Immature natural killer cell (primary cell): ENCODE measurements at regions not wholly inside any gene's neighbourhood (a gene's known extent, or its start where the extent isn't known, plus 50 kb on each side); places are given as distances from the start of the nearest gene placed in this dataset.

Experiments used
- DNase-seq, 3 donors: peaks; one replicate each; pipeline ENCODE4 v3.0.0; 2022; ENCODE audit warnings: mixed read lengths in 1 of 3
- H3K27ac Mint-ChIP-seq, 6 donors: one replicate each; pipeline ENCODE4 v1.8.0; 2020; ENCODE audit warnings: mixed read lengths in 6 of 6, mild to moderate bottlenecking in 5 of 6, inconsistent platforms in 4 of 6, moderate library complexity in 3 of 6
- H3K27me3 Mint-ChIP-seq, 3 donors: one replicate each; pipeline ENCODE4 v1.8.0; 2020 to 2021; ENCODE audit warnings: low read depth in 3 of 3, mild to moderate bottlenecking in 3 of 3, mixed read lengths in 3 of 3, moderate library complexity in 3 of 3, inconsistent platforms in 1 of 3
- H3K36me3 Mint-ChIP-seq, 3 donors: one replicate each; pipeline ENCODE4 v1.8.0; 2020; ENCODE audit warnings: mixed read lengths in 3 of 3, inconsistent platforms in 2 of 3, mild to moderate bottlenecking in 2 of 3
- H3K4me1 Mint-ChIP-seq, 2 donors: one replicate each; pipeline ENCODE4 v1.8.0; 2020; ENCODE audit warnings: inconsistent platforms in 2 of 2, mild to moderate bottlenecking in 2 of 2, mixed read lengths in 2 of 2, moderate library complexity in 1 of 2
- H3K4me3 Mint-ChIP-seq, 5 donors: one replicate each; pipeline ENCODE4 v1.8.0; 2020; ENCODE audit warnings: mild to moderate bottlenecking in 5 of 5, mixed read lengths in 5 of 5, inconsistent platforms in 3 of 5, moderate library complexity in 3 of 5
- H3K9me3 Mint-ChIP-seq, 6 donors: one replicate each; pipeline ENCODE4 v1.8.0; 2020; ENCODE audit warnings: mild to moderate bottlenecking in 6 of 6, mixed read lengths in 6 of 6, inconsistent platforms in 4 of 6, moderate library complexity in 3 of 6

DNA sequence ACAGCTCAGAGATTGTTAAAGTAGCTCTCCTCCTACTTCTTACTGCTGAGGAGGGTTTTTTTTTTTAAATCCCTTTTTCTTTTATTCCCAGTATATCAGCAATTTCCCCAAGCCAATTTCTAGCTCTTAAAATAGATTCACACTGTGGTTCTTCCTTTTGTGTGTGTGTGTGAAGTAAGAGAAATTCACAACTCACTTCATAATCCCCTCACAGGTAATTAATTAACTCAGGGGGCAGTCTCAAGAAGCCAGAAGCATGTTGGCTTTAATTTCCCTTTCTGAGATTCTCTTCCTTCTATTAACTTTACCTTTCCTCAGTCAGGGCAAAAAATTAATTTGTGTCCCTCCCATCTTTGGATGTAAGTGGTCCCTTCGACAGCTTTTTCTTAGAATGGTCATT, 71.0 kb upstream of the HMHB1 start:
- Mint-ChIP-seq H3K4me3 (no peak overlapping the region), H3K27me3 (peaks cover 0 to 5% (median 0%) of the 10 kb centered on the region in 3 donors), H3K36me3 (no peaks in the 10 kb centered on the region), H3K27ac (peak overlapping the region in 1 of 6 donors; percentile 49), H3K4me1 (peaks cover 1 to 6% of the 10 kb centered on the region in 2 donors), H3K9me3 (no peaks in the 10 kb centered on the region)
- DNase-seq: no peak

DNA sequence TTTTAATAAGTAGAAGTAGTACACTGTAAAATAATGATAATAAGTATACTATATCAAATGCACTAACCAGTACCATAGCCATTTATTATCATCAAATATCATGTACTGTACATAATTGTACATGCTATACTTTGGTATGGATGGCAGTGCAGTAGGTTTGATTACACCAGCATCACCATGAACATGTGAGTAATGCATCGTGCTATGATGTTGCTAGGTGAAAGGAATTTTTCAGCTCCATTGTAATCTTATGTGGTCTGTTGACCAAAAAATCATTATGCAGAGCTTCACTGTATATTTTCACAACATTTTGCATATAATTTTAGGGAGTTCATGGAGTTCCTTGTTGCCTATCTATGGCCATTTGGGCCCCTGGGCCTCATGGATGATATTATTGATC, 72.2 kb upstream of the HMHB1 start:
- Mint-ChIP-seq H3K27me3 (peaks cover 0 to 5% (median 3%) of the 10 kb centered on the region in 3 donors), H3K9me3 (no peaks in the 10 kb centered on the region), H3K27ac (no peak overlapping the region), H3K36me3 (no peaks in the 10 kb centered on the region), H3K4me1 (peaks cover 1 to 6% of the 10 kb centered on the region in 2 donors), H3K4me3 (no peak overlapping the region)
- no peak for DNase-seq

DNA sequence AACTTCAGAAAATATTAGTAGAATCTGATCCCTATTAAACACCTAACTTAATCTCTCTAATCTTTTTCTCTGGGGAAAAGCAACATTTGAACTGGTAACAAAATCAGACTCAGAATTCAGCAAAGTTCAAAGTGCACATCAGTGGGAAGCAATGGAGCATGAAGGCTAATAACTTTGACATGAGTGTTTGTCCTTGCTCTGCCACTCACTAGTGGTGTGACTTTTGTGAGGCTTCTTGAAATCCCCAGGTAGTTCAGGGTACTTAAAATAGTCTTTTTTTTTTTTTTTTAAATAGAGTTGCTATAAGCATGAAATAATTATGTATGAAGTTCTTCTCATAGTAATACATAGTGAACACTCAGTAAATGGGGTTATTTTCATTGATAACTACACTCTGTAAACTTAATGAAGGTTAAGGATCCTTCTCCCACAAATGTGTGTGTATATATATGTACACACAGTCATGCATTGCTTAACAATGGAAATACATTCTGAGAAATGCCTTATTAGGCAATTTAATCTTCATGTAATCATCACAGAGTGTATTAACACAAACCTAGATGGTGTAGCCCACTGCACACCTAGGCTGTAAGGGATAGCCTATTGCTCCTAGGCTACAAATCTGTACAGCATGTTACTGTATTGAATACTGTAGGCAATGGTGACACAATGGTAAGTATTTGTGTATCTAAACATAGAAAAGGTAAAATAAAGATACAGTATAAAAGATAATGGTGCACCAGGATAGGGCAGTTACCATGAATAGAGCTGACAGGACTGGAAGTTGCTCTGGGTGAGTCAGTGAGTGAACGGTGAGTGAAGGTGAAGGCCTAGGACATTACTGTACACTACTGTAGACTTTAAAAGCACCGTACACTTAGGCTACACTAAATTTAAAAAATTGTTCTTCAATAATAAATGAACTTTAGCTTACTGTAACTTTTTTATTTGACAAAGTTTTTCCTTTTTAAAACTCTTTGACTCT, 73.3 kb upstream of the HMHB1 start:
- Mint-ChIP-seq H3K4me1 (peaks cover 1 to 6% of the 10 kb centered on the region in 2 donors), H3K27ac (no peak overlapping the region), H3K36me3 (no peaks in the 10 kb centered on the region), H3K9me3 (no peaks in the 10 kb centered on the region), H3K4me3 (no peak overlapping the region), H3K27me3 (peaks cover 0 to 5% (median 3%) of the 10 kb centered on the region in 3 donors)
- DNase-seq: no peak

DNA sequence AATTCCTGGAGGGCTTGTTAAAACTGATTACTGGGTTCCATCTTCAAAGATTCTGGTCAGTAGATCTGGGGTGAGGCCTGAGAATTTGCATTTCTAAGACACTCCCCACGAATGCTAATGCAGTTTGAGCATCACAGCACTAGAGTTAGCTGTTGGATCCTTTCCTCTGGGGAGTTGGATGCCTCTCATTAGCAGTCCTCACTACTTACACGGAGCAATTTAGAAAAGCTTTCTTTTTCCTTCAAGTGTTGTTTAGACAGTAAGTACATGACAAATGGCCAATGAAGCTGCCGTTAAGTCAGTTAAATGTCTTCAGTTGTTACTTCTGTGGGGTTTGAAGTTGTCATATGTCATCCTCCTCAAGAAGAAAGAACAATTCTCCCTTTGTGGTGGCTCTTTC, 74.9 kb upstream of the HMHB1 start:
- Mint-ChIP-seq H3K27me3 (peaks cover 0 to 5% (median 3%) of the 10 kb centered on the region in 3 donors), H3K4me3 (no peak overlapping the region), H3K27ac (no peak overlapping the region), H3K36me3 (no peaks in the 10 kb centered on the region), H3K9me3 (no peaks in the 10 kb centered on the region), H3K4me1 (peaks cover 1 to 6% of the 10 kb centered on the region in 2 donors)
- DNase-seq: no peak

DNA sequence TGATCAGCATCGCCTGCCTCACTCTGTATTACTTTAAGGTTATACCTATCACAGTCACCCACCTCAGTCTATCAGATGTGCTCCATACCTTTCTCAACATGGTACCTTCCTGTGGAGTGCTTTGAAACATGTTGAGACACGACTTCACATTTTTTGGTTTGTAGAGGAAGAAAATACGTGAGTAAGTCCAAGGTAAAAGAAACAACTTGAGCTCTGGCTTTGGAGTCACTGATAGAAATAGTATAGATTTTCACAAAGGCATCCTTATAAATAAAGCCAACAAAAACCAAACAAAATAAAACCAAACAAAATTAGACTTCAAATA, 77.5 kb upstream of the HMHB1 start:
- no peaks in the 10 kb centered on the region for H3K36me3 Mint-ChIP-seq
- DNase-seq: no peak
- H3K27me3 Mint-ChIP-seq: peaks cover 0 to 5% (median 3%) of the 10 kb centered on the region in 3 donors
- H3K4me3 Mint-ChIP-seq: no peak overlapping the region
- no peaks in the 10 kb centered on the region for H3K9me3 Mint-ChIP-seq
- no peak overlapping the region for H3K27ac Mint-ChIP-seq
- no peaks in the 10 kb centered on the region for H3K4me1 Mint-ChIP-seq

DNA sequence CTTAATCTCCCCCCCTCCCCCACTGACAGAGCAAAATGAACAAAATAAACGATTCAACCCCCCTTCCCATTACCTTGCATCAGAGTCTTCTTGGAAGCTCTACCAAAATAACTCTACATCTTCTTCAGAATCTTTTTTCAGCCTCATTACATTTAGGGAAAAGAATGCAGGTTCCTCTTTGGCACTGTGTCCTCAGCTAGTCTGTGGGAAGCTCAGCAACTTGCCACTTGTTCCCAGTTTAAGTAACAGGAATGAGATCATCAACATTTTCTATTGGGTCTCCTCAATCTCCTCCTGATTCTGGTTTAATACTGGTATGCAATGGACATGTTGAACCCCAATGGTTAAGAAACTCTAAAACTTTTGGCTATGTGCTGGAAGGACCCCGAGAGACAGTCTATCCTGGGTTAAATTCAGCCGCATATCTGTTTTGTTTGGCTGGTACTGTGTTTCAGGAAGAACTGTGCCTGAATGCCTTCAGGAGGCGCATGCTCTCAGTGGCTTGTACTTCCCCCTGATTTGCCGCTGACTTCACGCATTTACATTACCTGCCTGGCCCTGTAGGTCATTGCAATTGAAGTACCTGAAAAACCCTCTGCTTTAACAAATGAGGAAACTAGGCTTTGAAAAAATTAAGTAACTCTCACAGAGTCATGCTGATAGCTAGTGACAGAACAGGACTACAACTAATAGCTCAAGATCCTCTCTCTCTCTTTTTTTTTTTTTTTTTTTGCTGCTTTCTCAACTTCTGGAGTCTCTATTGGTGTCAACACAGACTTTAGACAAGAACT, 78.1 kb upstream of the HMHB1 start:
- Mint-ChIP-seq H3K4me3 (no peak overlapping the region), H3K27me3 (peaks cover 0 to 5% (median 3%) of the 10 kb centered on the region in 3 donors), H3K4me1 (no peaks in the 10 kb centered on the region), H3K36me3 (no peaks in the 10 kb centered on the region), H3K9me3 (no peaks in the 10 kb centered on the region), H3K27ac (no peak overlapping the region)
- DNase-seq: no peak

DNA sequence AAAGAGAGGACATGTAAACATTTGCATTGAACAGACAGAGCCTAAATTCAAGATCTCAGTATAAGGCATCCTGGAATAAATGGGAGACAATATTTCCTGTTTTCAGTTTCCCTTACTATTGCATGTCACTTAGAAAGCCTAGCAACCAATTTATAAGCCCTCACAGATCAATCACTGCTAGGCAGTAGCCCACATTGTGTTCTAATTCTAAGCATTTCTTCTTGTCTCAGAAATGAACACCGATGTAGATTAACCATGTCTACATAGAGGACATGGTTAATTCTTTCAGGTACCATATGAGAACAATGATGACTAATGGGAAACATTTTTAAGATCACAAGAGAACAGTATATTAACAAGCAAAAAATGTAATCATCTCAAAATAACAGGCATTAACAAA, 79.6 kb upstream of the HMHB1 start:
- Mint-ChIP-seq H3K4me1 (no peaks in the 10 kb centered on the region), H3K36me3 (no peaks in the 10 kb centered on the region), H3K27ac (no peak overlapping the region), H3K27me3 (peaks cover 0 to 5% (median 3%) of the 10 kb centered on the region in 3 donors), H3K4me3 (no peak overlapping the region), H3K9me3 (no peaks in the 10 kb centered on the region)
- no peak for DNase-seq

DNA sequence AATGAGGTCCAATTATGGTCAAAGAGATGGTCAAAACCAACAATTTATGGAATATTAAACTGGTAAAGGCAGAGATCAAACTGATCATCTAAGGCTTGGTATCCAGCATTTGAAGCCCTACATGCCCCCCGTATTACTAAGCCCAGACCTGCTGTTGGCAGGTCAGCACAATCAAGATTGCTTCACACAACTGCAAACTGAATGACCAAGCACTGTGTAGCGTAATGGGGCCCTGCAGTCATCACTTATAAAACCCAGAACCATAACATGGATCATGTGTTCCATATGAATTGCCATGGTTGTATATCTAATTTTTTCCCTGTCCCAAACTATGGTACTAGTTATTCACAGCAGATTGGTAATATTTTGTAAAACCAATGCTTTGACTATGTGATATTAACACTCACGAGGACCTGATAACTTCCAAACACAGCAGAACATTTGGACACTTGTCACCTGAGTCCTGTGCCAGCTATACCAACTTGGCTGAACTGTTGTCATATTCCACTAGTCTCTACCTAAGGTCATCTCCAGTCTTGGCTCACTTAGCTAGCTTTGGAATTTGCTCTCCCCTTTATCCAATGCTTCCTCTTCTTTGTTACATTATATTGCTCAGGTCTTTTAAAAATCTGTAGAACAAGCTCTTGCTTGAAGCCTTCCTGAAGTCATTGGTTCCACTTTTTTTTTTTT, 81.7 kb upstream of the HMHB1 start:
- DNase-seq: no peak
- peaks cover 0 to 5% (median 3%) of the 10 kb centered on the region in 6 donors for H3K9me3 Mint-ChIP-seq
- no peaks in the 10 kb centered on the region for H3K4me1 Mint-ChIP-seq
- no peaks in the 10 kb centered on the region for H3K36me3 Mint-ChIP-seq
- no peak overlapping the region for H3K27ac Mint-ChIP-seq
- H3K27me3 Mint-ChIP-seq: peaks cover 0 to 5% (median 0%) of the 10 kb centered on the region in 3 donors
- H3K4me3 Mint-ChIP-seq: no peak overlapping the region

DNA sequence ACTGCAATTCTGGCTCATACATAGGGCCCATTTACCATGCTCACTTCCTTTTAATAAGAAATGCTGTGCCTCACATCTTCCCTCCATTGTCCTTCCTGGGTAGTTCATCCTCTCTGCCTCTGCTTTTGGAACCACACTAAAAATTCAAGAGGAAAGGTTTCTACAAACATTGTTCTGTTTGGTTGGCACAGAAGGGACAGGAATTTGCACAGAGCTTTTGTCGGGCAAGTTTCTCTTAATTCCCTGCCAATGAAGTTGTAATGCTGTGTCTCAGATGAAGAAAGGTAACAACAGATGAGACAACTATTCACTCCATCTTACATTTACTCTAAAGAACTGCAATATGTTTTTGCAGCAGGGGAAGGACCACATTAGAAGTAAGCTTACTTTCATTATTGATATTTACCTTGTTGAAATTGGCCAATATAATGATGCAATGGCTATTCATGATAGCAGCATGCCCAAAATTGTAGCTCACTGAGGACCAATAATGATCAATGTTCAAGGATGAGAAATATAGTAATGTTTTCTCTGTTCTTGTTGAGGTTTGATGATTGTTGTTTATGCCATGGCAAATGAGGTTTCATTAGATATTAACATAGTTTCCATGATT, 82.5 kb upstream of the HMHB1 start:
- no peak overlapping the region for H3K4me3 Mint-ChIP-seq
- H3K4me1 Mint-ChIP-seq: no peaks in the 10 kb centered on the region
- DNase-seq: no peak
- peaks cover 6 to 7% (median 7%) of the 10 kb centered on the region in 3 donors for H3K36me3 Mint-ChIP-seq
- no peak overlapping the region for H3K27ac Mint-ChIP-seq
- peaks cover 4 to 13% (median 10%) of the 10 kb centered on the region in 6 donors for H3K9me3 Mint-ChIP-seq
- peaks cover 0 to 5% (median 4%) of the 10 kb centered on the region in 3 donors for H3K27me3 Mint-ChIP-seq

DNA sequence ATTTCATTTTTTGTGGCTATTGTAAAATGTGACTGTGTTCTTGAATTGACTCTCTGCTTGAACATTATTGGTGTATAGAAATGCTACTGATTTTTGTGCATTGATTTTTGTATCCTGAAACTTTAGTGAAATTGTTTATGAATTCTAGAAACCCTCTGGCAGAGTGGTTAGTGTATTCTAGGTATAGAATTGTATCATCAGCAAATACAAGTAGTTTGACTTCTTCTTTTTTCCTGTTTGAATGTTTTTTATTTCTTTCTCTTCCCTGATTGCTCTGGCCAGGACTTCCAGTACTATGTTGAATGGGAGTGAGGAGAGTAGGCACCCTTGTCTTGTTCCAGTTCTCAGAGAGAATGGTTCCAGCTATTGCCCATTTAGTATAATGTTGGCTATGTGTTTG, 88.8 kb upstream of the HMHB1 start:
- peaks cover 8 to 12% (median 12%) of the 10 kb centered on the region in 3 donors for H3K36me3 Mint-ChIP-seq
- peaks cover 4 to 21% (median 15%) of the 10 kb centered on the region in 6 donors for H3K9me3 Mint-ChIP-seq
- peaks cover 0 to 7% (median 5%) of the 10 kb centered on the region in 3 donors for H3K27me3 Mint-ChIP-seq
- no peak overlapping the region for H3K27ac Mint-ChIP-seq
- H3K4me3 Mint-ChIP-seq: no peak overlapping the region
- peaks cover 0 to under 1% of the 10 kb centered on the region in 2 donors for H3K4me1 Mint-ChIP-seq
- no peak for DNase-seq

DNA sequence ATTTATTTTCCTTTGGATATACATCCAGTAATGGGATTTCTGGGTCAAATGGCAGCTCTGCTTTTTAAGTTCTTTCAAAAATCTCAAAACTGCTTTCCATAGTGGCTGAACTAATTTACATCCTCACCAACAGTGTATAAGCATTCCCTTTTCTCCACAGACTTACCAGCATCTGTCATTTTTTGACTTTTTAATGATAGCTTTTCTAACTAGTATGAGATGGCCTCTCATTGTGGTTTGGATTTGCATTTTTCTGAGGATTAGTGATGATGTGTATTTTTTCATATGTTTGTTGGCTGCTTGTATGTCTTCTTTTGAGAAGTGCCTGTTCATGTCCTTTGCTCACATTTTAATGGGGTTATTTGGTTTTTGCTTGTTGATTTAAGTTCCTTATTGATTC, 90.0 kb upstream of the HMHB1 start:
- no peak for DNase-seq
- H3K4me1 Mint-ChIP-seq: peaks cover 12 to 13% of the 10 kb centered on the region in 2 donors
- peaks cover 0 to 7% (median 5%) of the 10 kb centered on the region in 3 donors for H3K27me3 Mint-ChIP-seq
- peaks cover 8 to 12% (median 12%) of the 10 kb centered on the region in 3 donors for H3K36me3 Mint-ChIP-seq
- H3K4me3 Mint-ChIP-seq: no peak overlapping the region
- H3K9me3 Mint-ChIP-seq: peaks cover 4 to 21% (median 15%) of the 10 kb centered on the region in 6 donors
- no peak overlapping the region for H3K27ac Mint-ChIP-seq

DNA sequence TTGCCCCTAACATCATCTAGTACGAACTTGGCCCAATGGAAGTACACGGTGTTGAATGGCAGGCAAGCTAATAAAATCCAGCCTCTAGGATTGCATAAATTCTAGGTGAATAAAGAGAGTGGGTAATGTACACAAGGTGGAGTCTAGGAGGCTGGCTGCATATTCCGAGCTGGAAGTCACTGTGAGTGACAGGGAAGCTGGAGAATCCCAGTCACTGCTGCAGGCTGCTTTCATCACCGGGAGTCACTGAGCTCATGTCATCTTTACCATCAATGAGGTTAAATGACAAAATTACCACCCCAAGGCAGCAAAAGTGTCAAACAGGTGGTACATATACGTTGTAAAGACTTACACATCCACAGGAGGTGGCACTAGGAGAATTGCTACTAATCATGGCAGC, 91.3 kb upstream of the HMHB1 start:
- Mint-ChIP-seq H3K27ac (no peak overlapping the region), H3K27me3 (peaks cover 0 to 7% (median 5%) of the 10 kb centered on the region in 3 donors), H3K4me1 (peaks cover 14 to 15% of the 10 kb centered on the region in 2 donors), H3K4me3 (no peak overlapping the region), H3K36me3 (peaks cover 8 to 12% (median 12%) of the 10 kb centered on the region in 3 donors), H3K9me3 (peaks cover 4 to 20% (median 14%) of the 10 kb centered on the region in 6 donors)
- DNase-seq: no peak

DNA sequence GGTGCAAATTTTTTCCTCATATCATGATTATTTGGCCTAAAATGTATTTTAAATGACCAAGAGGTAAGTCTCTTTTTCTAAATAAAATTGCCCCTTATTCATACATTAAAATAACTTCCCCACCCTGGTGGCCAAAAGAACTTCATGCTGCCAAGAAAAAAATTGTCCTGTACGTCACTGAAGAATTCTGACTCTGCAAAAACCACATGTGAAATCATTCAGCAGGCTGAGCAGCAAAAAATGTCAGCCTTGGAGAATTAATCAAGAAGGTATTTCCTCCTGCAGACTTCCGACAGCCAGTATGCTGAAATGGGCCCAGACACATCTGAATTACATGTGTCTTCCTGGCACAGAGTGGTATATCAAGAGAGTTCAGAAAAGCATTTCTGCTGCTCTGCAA, 94.6 kb upstream of the HMHB1 start:
- peak in 2 of 3 donors; percentile 40 to 43 for DNase-seq
- peak overlapping the region in 3 of 6 donors; percentile 5 to 20 (median 5) for H3K27ac Mint-ChIP-seq
- H3K9me3 Mint-ChIP-seq: no peaks in the 10 kb centered on the region
- no peak overlapping the region for H3K4me3 Mint-ChIP-seq
- H3K4me1 Mint-ChIP-seq: peaks cover 14 to 15% of the 10 kb centered on the region in 2 donors
- H3K36me3 Mint-ChIP-seq: no peaks in the 10 kb centered on the region
- peaks cover 0 to under 1% (median 0%) of the 10 kb centered on the region in 3 donors for H3K27me3 Mint-ChIP-seq
